ENCODE measurements at regions not wholly inside any gene's neighbourhood (a gene's known extent, or its start where the extent isn't known, plus 50 kb on each side); places are given as distances from the start of the nearest gene placed in this dataset.

- TF ChIP-seq, protein P1, sequence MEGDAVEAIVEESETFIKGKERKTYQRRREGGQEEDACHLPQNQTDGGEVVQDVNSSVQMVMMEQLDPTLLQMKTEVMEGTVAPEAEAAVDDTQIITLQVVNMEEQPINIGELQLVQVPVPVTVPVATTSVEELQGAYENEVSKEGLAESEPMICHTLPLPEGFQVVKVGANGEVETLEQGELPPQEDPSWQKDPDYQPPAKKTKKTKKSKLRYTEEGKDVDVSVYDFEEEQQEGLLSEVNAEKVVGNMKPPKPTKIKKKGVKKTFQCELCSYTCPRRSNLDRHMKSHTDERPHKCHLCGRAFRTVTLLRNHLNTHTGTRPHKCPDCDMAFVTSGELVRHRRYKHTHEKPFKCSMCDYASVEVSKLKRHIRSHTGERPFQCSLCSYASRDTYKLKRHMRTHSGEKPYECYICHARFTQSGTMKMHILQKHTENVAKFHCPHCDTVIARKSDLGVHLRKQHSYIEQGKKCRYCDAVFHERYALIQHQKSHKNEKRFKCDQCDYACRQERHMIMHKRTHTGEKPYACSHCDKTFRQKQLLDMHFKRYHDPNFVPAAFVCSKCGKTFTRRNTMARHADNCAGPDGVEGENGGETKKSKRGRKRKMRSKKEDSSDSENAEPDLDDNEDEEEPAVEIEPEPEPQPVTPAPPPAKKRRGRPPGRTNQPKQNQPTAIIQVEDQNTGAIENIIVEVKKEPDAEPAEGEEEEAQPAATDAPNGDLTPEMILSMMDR (IDR thresholded peaks at IDR 0.05) = no peak
These were observed 59.9 kb downstream of the BMP4 start for GRCh38 chr14:53896726-53897125.

- TF ChIP-seq, protein P1 (IDR thresholded peaks at IDR 0.05) = no peak
These were observed 62.2 kb downstream of the BMP4 start for GRCh38 chr14:53894456-53894855.

GRCh38 chr14:53893374-53893773 is 63.3 kb downstream of the BMP4 start:
- TF ChIP-seq, protein P1 (IDR thresholded peaks at IDR 0.05) = no peak

DNA sequence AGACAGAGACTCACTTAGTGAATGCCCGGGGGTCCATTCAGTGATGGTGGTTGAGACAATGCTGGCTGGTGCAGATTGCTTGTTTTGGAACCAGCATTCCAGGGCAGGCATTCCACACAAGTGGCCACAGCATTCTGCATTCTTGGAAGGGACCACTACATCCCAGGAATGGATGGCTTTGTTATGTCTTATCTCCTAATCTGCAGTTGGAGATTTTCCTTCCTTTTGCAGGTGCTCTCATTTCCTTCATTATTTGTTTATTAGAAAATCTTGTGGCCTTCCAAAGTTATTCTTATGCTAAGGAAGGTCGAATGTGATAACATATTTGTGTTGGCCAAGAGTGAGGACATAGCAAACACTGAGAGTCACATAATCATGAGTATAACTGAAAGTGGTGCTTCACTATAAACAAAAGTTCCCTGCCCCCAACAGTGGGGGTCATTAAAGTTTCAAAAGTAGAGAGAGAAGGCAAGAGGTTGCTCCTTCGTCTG is 66.0 kb downstream of the BMP4 start:
- TF ChIP-seq, protein P1 (IDR thresholded peaks at IDR 0.05) = no peak

DNA sequence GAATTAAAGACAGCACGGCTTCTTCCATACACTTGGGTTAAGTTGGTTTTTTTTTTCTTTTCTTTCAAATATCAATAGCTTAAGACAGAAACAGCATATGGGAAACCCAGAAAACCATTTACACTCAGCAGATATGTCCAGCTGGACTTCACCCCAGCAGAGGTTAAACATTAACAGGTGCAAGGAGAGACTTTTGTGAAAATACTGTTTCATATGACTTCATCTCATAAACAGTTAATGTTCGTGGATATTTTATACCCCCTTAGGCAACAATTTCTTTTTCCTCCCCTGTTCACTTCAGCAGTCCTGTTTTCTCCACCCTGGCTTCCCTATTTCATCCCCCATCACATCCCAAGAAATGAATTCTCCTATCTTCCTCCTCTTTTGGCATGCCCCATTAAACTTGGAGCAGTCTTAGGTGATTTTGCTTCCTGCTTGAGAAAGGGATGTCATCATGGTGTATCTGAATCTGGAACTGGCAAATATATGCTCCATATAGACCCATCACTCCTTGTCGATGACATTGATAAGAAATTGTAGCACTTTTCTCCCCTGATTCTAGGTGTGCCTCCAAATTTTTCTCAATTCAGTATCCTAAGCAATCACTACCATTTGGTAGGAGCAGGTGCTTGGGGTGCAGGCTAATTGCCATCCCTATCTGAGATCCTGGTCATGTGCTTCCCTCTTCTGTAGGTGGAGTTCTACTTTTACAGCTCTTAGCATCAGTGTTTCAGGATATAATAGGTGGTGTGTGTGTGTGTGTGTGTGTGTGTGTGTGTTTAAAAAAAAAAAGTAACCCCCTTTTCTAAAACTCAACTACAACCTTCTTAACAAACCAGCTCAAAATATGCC is 67.9 kb downstream of the BMP4 start:
- TF ChIP-seq, protein P1 (IDR thresholded peaks at IDR 0.05) = no peak

DNA sequence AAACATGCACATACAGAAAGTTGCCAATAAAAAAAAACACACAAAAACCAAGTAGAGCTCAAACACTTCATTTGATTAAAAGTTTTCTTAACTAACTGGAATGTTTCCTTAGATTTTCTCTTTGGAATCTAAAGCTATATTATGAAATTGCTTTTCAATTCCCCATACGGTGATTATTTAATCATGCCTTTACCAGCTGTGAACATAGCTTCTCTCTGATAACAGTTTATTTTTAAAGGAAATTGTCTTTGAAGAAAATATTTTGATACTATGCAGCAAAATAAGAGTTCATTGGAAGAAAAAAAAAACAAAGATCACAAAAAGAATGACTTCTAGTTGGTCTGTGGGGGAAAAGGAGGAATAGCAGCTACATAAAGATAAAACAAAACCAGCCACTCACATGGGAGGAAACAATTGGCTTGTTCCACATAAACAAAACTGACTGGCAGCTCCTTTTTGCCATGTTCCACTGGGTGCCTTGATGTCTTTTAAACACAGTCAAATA is 71.4 kb downstream of the BMP4 start:
- TF ChIP-seq, protein P1 (IDR thresholded peaks at IDR 0.05) = no peak

- TF ChIP-seq, protein P1 (IDR thresholded peaks at IDR 0.05) = no peak
These were observed 72.0 kb downstream of the BMP4 start for GRCh38 chr14:53884601-53885000.

All from LNCAP (cell line).